ENCODE measurements at regions not wholly inside any gene's neighbourhood (a gene's known extent, or its start where the extent isn't known, plus 50 kb on each side); places are given as distances from the start of the nearest gene placed in this dataset.
"Not testable (repeated sequence)": the region's sequence is repeated elsewhere in the genome, so short reads cannot be mapped to it uniquely, and the experiment has no call there.

- TF ChIP-seq CTCF, POLR2A (IDR thresholded peaks at IDR 0.05): not testable (repeated sequence)
Observed at GRCh38 chr21:14027235-14027869, 183.4 kb downstream of the LIPI start.

Measured in testis (tissue), 2 donors.